ENCODE measurements at regions not wholly inside any gene's neighbourhood (a gene's known extent, or its start where the extent isn't known, plus 50 kb on each side); places are given as distances from the start of the nearest gene placed in this dataset.

GRCh38 chrX:136975684-136976470 lies 57.9 kb downstream of the GPR101 start:
- DNase-seq (ENCODE audit: low spot score), result no peak
- no peaks in the 10 kb centered on the region for H3K36me3 Mint-ChIP-seq (ENCODE audit: low read depth, unreplicated experiment)
- H3K4me3 Mint-ChIP-seq (ENCODE audit: unreplicated experiment), result no peak overlapping the region
- no peak overlapping the region for H3K27ac Mint-ChIP-seq (ENCODE audit: unreplicated experiment)
- peaks cover 19% of the 10 kb centered on the region for H3K4me1 Mint-ChIP-seq (ENCODE audit: unreplicated experiment)
- TF ChIP-seq CTCF (IDR thresholded peaks at IDR 0.05; ENCODE audit: unreplicated experiment), result no peak
- H3K9me3 Mint-ChIP-seq (ENCODE audit: unreplicated experiment), result no peaks in the 10 kb centered on the region
- no peaks in the 10 kb centered on the region for H3K27me3 Mint-ChIP-seq (ENCODE audit: unreplicated experiment)

- H3K27ac Mint-ChIP-seq (ENCODE audit: unreplicated experiment), result no peak overlapping the region
- H3K4me1 Mint-ChIP-seq (ENCODE audit: unreplicated experiment), result peaks cover 21% of the 10 kb centered on the region
- H3K9me3 Mint-ChIP-seq (ENCODE audit: unreplicated experiment), result no peaks in the 10 kb centered on the region
- no peak overlapping the region for H3K4me3 Mint-ChIP-seq (ENCODE audit: unreplicated experiment)
- H3K36me3 Mint-ChIP-seq (ENCODE audit: low read depth, unreplicated experiment), result no peaks in the 10 kb centered on the region
- TF ChIP-seq CTCF (IDR thresholded peaks at IDR 0.05; ENCODE audit: unreplicated experiment), result no peak
- H3K27me3 Mint-ChIP-seq (ENCODE audit: unreplicated experiment), result no peaks in the 10 kb centered on the region
- DNase-seq (ENCODE audit: low spot score), result no peak
Measured at GRCh38 chrX:136967966-136968365, 65.8 kb downstream of the GPR101 start.

- H3K27ac Mint-ChIP-seq (ENCODE audit: unreplicated experiment), result no peak overlapping the region
- H3K36me3 Mint-ChIP-seq (ENCODE audit: low read depth, unreplicated experiment), result no peaks in the 10 kb centered on the region
- TF ChIP-seq CTCF (IDR thresholded peaks at IDR 0.05; ENCODE audit: unreplicated experiment), result no peak
- no peak for DNase-seq (ENCODE audit: low spot score)
- H3K4me1 Mint-ChIP-seq (ENCODE audit: unreplicated experiment), result peaks cover 10% of the 10 kb centered on the region
- H3K27me3 Mint-ChIP-seq (ENCODE audit: unreplicated experiment), result no peaks in the 10 kb centered on the region
- no peaks in the 10 kb centered on the region for H3K9me3 Mint-ChIP-seq (ENCODE audit: unreplicated experiment)
- H3K4me3 Mint-ChIP-seq (ENCODE audit: unreplicated experiment), result no peak overlapping the region
Measured at GRCh38 chrX:136963973-136964372, 69.8 kb downstream of the GPR101 start.

GRCh38 chrX:136961594-136962135 lies 72.1 kb downstream of the GPR101 start:
- Mint-ChIP-seq H3K9me3 (ENCODE audit: unreplicated experiment) (no peaks in the 10 kb centered on the region), H3K27ac (ENCODE audit: unreplicated experiment) (no peak overlapping the region)

More at GRCh38 chrX:136961594-136962135, 72.1 kb downstream of the GPR101 start:
- peaks cover 10% of the 10 kb centered on the region for H3K4me1 Mint-ChIP-seq (ENCODE audit: unreplicated experiment)
- no peaks in the 10 kb centered on the region for H3K27me3 Mint-ChIP-seq (ENCODE audit: unreplicated experiment)
- no peak for TF ChIP-seq CTCF (IDR thresholded peaks at IDR 0.05; ENCODE audit: unreplicated experiment)
- no peaks in the 10 kb centered on the region for H3K36me3 Mint-ChIP-seq (ENCODE audit: low read depth, unreplicated experiment)
- H3K4me3 Mint-ChIP-seq (ENCODE audit: unreplicated experiment), result no peak overlapping the region
- no peak for DNase-seq (ENCODE audit: low spot score)

Data from endothelial cell (in vitro differentiated cells).